HS-27A (cell line): ENCODE measurements at regions not wholly inside any gene's neighbourhood (a gene's known extent, or its start where the extent isn't known, plus 50 kb on each side); places are given as distances from the start of the nearest gene placed in this dataset.

ENCODE experiments used
- DNase-seq: peaks from one replicate; pipeline ENCODE4 v3.0.0-alpha.2; 2012; ENCODE audit warnings: low read depth, missing footprints

DNA sequence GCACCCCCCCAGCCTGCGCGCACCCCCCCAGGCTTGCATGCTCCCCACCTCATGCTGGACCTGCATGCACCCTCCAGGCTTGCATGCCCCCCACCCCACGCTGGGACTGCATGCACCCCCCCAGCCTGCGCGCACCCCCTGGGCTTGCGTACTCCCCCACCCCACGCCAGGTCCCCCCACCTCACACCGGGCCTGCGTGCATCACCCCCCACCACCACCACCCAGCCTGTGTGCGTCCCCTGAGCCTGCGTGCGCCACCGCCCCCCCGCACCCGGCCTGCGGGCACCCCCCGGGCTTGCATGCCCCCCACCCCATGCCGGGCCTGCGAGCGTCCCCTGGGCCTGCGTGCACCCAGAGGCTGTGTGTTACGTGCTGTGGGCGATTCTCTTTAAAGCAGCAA is 61.0 kb upstream of the SLCO4A1 start:
- no peak for DNase-seq

DNA sequence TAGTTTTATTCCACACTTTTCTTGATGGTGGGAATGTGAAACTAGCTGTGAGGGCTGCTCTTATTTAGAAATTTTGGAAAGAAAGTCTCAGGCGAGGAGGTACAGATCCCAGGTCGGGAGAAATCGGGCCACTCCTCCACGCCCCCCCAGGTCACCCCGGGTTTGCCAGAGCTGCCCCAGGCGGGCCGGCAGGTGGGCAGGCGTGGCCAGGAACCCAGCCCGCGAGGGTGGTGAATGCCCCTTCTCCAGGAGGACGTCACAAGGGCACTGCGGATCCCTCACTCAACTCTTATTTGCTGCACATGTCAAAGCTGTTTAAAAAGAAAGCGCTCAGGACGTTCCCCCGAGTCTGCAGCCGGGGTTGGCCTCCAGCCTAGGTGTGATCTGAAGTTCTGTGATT is 60.5 kb upstream of the SLCO4A1 start:
- DNase-seq: no peak

DNA sequence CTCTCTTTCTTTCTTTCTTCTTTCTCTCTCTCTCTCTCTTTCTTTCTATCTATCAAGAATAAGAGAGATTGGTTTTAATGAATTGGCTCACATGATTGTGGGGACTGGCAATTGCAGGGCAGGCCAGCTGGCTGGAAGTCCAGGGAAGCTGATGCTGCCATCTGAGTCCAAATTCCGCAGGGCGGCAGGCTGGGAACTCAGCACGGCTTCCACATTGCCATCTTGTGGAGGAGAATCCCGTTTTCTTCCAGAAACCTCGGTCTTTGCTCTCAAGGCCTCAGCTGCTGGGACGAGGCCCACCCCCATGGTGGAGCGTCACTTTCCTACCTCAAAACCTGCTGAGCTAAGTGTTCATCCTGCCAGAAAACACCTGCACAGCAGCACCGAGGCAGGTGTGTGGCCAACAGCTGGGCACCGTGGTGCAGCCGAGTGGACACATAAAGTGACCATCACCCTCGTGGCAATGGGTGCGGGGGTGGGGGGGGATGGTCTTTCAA is 58.8 kb upstream of the SLCO4A1 start:
- no peak for DNase-seq

DNA sequence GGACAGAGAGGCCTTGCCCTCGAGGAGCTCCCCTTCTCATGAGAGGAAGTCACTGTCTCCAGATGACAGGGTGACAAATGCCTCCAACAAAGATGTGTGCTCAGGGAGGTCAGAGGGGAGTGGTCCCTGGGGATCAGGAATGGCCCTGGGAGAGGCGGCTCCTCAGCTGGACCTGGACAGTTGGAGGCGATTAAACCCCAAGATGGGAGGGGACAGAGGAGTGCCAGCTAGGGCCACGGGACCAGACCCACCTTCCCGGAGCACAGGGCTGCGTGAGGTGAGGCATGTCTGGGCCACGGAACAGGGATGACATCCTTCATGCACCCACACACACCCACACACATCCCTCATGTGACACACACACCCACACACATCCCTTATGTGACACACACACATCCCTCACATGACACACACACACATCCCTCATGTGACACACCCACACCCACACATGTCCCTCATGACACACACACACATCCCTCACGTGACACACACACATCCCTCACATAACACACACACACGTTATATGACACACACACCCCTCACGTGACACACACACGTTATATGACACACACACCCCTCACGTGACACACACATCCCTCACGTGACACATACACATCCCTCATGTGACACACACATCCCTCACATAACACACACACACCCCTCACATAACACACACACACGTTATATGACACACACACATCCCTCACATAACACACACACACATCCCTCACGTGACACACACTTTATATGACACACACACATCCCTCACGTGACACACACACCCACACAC is 57.4 kb upstream of the SLCO4A1 start:
- no peak for DNase-seq

DNA sequence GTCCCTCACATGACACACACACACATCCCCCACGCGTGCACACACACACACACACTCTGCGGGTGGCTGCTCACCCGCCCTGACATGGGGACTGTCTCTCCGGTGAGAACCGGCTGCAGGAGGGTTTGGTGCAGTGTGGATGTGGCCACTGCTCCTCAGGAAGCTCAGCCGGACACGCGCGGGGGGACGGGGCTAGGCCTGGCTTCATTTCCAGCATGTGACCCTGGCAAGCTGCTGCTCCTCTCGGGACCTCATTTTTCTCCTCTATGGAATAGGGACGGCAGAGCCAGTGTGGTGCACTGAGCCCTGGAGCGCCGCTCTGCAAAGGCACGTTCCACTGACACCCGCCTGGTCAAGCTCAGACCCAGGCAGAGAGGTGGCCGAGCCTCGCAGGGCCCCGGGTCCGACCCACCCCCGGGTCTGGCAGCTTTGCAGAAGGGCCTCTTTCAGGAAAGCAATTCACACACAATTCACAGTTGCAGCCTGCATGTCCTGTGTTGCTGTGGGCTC is 56.8 kb upstream of the SLCO4A1 start:
- DNase-seq: no peak

DNA sequence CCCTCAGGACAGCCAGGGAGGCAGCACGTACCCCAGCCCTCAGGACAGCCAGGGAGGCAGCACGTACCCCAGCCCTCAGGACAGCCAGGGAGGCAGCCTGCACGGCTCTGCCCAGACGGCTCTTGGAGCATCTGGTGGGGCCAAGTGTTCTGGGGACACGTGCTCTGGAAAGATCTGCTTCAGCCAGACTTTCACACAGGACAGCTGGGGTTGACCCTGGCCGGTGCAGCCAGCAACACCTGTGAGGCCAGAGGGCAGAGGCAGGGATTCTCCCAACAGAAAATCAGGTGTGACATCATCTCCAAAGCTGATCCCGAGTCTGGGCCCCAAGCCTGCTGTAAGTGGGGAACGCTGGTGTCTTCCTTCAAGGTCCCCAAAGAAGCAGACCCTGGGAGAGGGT is 55.5 kb upstream of the SLCO4A1 start:
- no peak for DNase-seq

DNA sequence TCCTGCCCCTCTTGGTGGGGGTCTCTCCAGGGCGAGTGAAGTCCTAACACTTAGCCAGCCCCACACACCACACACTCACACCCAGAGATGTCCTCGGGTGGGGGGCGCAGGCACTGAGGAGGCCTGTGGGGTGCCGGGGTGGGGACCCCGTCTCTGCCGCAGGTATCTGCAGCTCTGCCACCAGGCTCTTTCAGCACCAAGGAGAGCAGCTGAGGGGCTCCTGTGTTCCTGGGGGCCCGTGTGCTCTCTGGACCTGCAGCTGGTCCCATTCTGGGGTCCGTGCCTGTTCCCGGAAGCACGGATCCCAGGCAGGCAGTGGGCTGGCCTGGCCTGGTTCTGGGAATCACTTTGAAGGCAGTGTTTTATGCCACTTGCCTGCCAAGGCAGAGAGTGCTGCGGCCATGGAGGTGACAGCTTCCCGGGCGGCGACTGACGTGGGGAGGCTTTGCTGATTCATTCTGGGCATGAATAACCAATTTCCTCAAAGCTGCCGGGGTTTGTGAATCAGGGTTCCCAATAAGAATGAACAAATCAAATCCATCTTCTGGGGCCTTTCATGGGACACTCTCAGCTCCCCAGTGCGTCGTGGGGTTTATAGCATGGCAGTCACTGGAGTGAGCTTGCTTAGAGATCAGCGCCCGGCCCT is 54.4 kb upstream of the SLCO4A1 start:
- DNase-seq: no peak

DNA sequence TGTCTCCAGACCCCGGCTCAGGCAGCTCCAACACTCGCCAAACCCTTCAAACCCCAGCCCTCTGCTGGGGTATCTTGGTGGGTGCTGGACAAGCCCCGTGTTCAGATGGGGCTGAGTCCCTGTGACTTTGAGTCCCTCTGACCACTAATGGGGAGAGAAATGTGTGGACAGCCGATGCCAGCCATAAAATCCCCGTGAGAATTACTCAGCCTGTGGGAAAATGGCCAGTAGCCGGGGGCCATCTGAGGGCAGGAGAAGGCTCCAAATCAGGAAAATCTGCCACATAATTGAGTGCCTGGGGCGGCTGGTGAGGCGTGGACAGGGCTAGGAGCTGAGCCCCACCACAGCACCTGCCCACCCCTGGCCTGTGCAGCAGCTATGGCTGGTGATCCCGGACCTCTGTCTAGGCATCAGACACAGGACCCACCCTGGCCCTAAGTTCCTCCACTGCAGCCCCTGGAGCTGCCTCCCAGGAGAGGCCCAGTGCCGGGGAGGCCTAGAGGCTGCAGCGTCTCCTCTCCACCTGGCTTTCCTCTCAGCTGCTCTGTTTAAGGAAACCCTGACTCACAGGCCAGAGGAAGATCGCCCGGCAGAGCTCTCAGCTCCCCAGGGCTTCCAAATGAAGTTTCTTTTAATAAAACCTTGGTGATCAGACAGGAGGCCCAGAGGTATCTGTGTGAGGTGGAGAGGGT is 53.7 kb upstream of the SLCO4A1 start:
- no peak for DNase-seq

DNA sequence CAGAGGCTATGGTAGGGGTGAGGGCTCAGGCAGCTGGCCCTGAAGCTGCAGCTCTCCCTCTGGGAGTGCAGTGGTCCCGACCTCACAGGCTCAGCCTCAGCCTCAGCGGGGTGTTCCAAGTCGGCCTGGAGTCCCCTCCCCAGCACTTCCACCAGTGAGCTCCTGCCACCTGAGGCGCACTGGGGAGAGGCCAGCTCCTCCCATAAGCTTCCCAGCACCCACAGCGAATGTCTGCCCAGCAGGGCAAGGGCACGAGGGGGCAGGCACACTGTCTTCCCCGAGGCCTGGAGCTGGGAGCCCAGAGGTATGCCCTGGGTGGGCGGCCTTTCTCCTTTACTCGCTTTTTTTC is 53.2 kb upstream of the SLCO4A1 start:
- DNase-seq: no peak

DNA sequence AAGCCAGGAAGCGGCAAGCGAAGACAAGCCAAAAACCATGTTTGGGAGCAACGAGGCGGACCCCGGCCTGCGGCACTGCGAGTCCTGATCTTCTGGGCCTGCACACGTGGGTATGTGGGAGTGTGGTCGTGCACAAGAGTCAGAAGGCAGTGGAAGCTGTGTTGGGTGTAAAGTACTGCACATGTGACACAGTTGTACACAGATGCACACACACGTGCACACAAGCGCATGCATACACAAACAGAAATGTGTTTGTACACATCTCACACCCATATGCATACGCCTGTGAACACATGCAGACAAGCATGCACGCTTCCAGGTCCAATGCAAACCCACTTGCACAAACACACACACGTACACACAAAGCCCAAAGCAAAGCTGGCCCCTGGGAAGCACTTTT is 52.6 kb upstream of the SLCO4A1 start:
- DNase-seq: no peak

DNA sequence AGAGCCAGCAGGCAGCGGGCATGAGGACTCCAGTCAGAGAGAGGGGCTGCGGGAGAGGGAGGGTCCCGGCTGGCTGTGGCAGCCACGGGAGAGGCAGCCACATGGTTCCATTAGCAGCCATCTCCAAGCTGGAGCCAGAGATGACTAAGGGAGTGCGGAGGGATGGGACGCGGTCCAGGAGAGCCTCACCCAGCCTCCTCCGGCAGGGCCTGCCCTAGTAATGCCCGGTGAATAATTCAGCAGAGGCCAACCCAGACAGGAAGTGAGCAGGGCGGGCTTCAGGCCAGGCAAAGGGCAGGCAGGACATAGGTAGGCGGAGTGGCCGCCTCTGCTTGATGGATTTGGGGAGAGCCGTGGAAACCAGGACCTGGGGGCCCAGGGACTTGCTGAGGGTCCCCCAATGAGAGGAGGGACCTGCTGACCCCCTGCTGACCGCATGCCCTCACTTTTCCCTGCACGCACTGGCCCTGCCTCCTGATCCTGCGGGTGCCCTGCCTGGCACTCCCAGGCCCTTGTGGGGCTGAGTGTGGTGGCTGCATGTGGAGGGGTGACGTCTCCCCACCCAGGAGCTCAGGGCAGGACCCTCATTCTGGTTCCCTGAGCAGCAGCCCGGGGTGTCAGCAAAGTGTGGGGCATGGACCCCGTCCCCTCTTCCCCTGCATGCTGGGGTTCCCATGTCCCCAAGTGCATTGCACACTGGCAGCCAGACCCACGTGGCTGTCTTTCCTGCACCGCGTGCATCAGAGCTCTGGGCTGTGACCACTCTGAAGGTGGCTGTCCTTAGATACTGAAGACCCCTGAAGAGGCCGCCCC is 51.8 kb upstream of the SLCO4A1 start:
- peak; percentile 49 for DNase-seq

DNA sequence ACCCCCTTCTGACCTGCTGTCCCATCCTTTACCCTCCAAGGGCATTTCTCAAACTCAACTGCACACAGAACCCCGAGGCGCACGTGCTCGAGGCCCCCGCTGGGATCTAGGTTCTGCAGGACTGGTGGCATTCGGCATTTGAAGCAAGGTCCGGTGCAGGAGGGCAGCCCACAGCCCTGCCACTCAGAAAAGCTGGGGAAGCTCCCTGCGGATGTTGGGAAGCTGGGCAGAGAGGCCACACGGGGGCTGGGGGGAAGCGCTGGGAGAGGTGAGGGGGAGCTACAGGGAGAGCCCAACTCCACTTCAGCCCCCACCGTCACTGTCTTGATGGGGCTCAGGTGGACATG is 51.2 kb upstream of the SLCO4A1 start:
- no peak for DNase-seq

DNA sequence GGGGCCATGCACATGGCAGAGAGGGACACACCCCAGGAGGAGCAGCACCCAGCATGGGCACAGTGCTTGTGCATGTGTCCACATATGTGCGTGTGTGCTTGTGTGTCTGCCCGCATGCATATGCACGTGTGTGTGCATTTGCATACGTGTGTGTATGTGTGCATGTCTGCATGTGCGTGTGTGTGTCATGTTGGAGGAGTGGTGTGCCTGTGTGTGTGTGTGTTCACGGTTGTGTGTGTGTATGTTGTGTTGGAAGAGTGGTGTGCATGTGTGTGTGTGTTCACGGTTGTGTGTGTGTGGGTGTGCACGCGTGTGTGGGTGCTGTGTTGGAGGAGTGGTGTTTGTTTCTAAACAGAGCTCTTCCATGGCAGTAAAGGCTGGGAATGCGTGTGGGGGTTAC is 50.7 kb upstream of the SLCO4A1 start:
- no peak for DNase-seq
